GM19463 (cell line): ENCODE measurements at regions not wholly inside any gene's neighbourhood (a gene's known extent, or its start where the extent isn't known, plus 50 kb on each side); places are given as distances from the start of the nearest gene placed in this dataset.

Source experiments
- ATAC-seq: cut with Tn5 transposase; IDR thresholded peaks from one replicate; pipeline ENCODE4 v1.9.1; 2021; ENCODE audit warnings: mild to moderate bottlenecking, moderate library complexity; ENCODE audit not compliant: unreplicated experiment

DNA sequence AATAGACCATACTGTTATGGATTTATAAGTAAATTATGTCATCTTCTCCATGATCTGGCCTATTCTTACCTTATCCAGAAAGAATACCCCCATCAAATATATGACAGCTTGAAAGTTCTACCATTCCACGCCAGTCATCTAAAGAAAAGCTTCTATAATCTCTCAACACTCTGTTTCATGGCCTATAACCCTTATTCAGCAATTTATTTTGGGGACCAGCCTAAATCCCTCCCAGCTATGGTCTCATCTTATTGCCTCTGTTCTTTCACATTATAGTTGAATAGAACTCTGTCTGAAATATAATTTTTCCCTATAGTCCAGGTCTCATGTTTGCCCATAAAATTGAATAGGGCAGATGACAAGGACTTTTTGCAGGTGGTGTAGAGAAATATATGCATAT lies 2387.6 kb upstream of the WWC1 start:
- ATAC-seq, result no peak

DNA sequence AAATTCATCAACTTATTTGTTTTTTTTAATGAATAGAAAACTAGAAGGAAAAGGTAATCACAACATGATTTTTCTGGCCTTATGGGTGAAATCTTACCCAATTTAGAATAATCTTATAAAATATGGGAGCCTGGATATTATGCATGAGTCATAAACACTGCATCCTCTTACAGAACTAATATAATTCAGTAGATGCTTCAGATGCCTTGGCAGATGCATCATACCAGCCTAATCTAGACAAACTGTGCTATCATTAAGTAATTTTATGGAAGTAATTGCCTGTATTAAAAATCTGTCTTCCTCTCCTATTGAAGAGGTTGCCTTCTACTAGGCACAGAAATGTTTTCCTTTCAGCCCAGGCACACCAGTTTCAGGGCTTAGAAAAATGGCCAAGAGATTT lies 2384.6 kb upstream of the WWC1 start:
- no peak for ATAC-seq

DNA sequence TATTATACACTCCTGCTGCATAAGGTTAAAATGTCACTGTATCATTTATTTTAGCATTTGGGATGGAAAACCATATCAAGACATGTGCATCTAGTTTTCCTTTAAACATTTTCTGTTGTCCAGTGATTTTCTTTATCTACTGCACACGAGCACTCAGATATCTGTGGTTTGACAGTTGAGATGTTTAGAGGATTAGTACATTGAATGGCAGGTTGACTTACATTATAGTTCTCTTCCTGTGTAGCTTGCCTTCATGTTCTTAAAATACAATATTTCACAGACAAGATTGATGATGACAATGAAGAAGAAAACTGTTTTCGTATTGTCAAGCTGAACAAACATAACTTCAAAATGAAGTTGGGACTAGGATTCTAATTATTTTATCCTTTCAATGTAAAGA lies 2378.4 kb upstream of the WWC1 start:
- ATAC-seq, result no peak

DNA sequence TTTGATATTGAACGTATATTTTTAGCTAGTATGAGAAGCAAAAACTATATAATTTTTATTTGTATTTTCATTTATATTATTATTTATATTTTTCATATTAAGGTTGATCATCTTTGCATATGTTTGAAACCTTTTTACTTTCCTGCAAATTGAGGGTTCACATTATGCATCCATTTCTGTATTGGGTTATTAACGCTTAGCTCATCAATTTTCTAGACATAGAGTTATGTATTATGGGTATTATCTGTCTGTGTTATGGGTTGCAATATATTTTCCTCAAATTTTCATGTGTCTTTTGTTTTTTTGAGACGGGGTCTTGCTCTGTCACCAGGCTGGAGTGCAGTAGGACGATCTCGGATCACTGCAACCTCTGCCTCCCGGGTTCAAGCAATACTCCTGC lies 2377.0 kb upstream of the WWC1 start:
- ATAC-seq, result no peak

DNA sequence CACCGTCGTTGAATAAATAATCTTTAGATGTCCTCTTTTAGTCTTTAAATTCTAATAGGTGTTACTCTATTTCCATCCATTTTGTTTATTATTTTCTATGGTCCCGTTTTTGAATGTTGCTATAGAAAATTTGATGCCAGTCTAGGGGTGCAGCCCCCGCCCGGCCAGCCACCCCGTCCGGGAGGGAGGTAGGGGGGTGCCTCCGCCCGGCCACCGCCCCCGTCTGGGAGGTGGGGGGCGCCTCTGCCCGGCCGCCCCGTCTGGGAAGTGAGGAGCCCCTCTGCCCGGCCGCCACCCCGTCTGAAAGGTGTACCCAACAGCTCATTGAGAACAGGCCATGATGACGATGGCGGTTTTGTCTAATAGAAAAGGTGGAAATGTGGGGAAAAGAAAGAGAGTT lies 2372.2 kb upstream of the WWC1 start:
- ATAC-seq, result no peak

DNA sequence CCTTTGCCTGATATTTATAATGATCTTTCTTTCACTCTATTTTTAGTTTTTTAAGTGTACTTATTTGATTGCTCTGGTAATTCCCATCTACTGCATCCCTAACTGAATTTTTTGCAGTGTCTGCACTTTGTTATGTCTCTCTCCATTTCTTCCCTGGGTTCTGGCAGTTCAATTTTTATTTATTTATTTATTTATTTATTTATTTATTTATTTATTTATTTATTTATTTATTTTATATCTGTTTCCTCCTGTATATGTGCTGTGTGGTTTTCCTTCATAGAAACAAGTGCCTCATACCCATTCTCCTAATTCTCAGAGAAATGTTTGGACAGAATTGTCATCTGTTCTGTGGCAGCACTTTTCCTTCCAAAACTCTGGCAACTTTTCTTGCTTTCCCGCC lies 2370.8 kb upstream of the WWC1 start:
- ATAC-seq, result no peak

DNA sequence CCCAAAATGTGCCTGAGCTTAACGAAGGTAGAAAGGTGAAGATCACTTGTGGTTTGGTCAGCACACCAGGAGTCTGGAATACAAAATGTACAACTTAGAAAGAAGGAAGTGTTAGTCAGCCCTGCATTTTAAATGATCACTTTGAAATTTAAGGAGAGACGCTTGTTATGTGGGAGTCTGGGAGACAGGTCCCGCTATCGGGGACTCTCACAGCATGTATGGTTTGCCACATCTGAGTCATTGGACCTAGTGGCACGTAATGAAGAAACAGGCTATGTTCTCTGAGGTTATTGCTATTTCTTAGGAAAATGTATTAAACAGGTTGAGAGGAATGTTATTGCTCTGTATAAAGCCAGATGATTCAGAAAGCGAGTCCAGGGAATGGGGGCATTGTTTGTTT lies 2362.5 kb upstream of the WWC1 start:
- ATAC-seq, result no peak

DNA sequence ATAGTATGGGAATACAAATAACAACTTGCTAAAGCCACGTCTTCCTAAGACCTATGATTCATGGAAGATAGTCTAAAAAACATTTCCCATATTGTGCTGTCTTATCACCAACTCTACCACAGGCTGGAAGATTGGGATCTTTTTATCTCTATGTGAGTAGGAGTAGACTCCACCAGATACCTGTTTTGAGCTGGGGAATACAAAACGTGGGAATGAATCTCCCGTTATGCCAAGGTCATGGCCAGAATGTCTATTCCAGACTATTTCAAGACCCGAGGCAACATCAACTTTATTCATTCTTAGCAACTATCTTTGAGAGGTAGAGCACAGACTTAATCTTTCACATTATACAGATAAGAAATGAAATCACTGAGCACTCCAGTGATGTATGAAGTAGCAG lies 2350.9 kb upstream of the WWC1 start:
- no peak for ATAC-seq

DNA sequence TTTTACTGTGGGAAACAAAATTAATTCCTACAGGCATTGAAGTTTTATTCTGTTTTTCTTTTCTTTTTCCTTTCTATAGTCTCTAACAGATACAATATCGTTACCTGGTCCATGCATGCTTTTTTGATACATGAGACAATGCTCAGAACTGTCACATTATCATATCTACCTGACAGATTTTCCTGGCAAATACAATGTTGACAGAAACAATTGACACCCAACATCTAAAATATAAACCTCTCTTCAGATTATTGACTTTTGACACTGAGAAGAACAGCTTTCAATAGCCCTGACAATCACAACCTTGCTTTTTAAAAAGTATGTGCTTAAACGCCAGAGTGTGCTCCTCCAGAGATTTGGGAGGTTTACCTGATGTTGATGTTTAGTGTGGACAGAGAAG lies 2334.6 kb upstream of the WWC1 start:
- ATAC-seq, result no peak

DNA sequence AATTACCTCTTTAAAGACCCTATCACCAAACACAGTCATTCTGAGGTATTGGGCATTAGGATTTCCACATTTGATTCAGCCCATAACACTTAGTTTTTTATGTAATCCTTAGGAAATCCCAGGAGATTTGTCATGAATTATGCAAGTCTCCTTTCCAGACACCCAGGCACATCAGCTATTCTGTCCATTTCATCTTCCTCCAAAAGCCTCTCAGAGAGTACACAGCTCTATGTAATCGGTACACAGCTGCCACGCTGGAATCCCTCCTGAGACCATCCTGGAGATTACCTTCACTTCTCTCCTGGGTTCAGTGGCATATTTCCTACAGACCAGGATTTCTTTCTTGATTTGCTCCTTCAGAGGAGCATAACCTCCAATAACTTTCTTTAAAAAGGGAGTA lies 2309.8 kb upstream of the WWC1 start:
- ATAC-seq, result no peak

DNA sequence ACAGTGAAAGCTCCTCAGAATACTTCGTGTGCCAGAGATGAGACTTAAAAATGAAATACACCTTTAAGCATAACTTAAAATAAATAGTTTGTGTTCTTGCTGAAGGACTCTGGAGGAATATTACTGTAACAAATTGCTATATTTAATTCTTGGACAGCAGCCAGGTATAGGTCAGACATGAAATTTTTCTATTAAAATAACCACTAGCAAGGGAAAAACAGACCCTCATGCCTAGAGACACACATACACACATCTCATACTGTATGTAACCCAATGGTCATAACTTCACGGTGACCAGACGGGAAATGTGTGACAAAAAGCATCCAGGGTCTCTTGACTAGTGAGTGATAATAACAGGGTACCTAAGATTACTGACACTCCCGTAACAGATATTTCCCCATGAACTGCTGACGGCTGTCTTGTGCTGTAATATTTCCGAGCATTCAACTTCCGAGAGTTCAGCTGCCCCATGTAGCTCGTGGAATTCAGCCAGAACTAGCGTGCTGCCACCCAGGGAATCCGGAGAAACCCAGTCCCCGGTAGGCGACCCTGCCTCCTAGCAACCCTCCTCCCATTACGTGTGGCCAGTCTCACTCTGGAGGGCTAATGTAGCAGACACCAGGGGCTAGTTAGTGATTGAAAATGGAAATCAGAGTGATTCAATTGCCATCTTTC lies 2295.1 kb upstream of the WWC1 start:
- ATAC-seq, result no peak

DNA sequence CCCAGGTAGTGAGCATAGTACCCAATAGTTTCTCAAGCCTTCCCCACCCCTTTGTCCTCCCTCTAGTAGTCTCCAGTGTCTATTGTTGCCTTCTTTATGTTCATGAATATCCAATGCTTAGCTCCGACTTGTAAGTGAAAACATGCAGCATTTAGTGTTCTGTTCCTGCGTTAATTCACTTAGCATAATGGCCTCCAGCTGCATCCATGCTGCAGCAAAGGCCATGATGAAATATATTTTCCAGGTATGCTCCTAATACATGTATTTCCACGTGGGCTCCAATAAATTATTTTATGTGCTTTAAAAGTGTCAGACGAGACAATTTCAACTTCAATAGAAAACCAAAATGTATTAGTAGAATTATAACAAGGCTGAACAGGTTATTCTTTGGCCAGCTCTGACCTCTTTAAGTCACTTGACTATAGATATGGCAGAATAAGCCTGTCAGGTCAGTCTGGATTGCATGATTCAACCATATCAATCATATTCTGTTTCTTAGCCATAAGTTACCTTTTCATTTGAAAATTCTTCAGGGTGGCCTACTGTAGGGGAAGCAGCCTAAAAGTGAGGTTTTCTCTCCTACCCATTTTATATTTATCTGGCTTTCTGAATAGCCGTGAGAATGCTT lies 2291.6 kb upstream of the WWC1 start:
- no peak for ATAC-seq

DNA sequence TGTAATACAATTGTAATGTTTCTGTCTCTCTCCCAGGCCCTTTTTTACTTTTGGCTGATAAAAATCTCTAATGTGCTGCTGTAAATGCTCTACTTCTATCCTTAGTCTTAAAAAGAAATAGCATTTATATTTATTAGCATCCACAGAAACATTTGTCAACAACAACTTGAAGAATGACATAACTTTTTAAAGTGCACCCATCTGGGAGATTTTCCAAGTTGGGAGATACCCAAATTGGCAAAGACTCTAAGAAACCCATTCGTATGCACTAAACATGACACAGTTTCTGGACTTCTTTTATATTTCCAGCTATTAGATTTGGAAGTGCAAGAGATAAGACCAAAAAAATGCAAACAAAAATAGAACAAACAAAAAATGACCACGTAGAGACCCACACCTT lies 2287.4 kb upstream of the WWC1 start:
- ATAC-seq, result no peak

DNA sequence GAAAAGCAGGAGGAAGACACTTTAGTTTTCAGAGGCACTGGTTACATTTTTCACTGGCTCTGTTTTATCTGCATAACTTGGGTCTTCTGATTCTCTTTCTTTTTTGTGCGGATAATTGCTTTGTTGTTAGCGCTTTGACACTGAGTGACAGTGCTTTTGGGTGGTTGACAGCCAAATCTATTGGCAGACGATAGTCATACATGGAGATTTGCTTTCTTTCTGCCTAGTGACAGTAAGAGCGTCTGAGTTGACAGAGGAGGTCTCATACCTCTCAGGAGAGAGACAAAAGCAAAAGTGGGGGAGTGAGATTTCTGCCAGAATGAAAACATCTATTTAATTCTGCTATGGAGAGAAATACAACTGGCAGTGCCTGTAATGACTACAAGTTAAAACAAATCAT lies 2278.0 kb upstream of the WWC1 start:
- ATAC-seq, result no peak

DNA sequence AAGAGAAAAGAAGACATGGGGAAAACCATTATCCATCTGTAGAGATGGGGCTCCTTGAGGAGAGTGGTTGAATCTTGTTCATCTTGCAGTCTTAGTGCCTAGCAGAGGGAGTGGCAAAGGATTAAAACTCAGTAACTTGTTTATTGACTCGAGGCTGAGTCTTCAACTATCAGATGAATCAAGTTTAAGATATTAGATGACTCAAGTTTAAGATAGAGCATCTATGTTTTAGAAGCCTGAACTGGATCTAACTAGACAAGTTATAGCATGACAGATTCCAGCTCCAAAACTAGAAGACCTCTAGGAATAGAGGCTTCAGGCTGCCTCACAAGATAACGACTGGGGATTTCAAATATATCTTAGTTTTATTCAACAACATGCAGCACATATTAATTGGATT lies 2277.2 kb upstream of the WWC1 start:
- no peak for ATAC-seq

DNA sequence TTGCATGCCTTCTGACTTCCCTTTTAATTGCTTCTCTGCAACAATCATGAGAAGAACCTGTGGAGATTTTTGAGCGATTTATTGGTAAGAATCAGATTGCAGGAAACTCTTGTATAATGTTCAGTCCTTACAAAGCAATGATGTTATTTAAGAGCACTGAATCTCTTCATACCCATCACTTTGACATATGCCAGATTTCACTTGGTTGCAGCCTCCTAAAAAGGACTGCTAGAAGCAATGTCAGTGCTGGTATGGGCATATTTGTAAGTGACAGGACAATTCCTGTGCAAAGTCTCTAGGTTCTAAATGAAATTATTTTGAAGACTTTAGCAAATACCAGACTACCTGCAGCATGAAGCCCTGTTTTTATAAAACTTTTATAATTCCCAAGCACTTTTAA lies 2272.7 kb upstream of the WWC1 start:
- ATAC-seq, result no peak

DNA sequence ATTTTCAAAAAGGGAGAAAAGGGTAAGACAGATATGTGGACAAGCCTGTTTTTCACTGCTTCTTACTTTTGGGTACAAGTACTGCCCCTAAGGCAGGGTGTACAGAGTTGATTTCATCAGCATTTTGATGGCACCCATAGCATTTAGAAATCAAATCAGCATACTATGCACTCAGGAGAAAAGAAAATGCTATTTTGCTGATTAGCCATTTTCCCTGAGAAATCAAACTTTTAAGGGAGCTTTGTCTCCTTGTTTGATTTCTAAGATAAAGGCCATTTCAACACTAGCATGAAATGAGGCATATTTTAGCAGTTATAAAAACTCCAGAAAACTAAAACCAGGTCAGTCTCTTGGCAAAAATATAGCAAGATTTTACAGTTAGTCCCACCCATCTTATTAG lies 2269.4 kb upstream of the WWC1 start:
- no peak for ATAC-seq

DNA sequence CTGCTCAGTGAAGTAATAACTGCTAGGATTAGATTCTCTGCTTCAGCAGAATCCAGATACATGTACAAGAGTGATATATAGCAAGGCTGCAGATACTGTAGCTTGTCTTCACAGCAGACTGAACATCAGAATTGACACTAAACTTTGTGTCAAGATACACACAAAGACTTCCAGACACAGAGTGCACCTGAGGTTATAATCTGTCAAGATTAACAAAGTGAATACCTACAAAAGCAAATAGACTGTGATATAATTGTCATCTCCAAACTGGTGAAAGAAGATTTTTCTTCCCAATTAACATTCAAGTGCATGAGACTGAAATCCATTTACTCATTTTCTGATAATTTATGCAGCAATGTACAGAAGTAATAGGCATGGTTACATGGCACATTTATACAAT lies 2266.5 kb upstream of the WWC1 start:
- no peak for ATAC-seq

DNA sequence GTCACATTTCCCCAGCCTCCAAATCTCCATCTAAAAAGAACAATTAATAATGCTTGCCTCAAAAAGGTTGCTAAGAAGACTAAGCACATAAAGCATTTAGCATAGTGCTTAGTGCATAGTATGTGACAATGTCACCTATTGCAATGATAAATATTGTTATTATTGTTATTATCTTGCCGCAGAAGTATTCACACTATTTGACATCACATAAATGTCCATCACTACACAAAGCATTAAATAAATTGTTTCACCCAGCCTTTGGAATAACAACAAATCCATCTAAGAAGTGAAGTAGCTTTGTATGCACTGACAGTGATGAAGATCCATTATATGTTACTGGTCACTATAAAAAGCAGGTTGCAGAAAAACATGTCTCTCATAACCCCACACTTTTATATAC lies 2263.9 kb upstream of the WWC1 start:
- ATAC-seq, result no peak

DNA sequence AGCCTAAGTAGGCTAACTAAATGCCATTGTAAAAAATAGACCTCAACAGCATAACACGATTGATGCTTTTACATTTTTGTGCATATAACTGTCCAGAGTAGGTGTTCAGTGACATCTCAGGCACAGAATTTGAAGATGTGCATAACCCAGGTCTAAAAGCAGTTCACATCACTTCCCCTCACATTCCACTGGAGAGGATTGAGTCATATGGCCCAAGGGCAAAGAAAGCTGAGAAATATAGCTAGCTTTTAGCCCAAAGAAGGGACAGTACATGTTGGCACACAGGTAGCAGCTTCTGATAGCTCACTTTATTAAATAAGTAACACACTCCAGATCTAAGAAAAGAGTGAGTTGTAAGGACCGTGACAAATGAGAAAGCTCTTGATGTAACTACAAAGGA lies 2259.5 kb upstream of the WWC1 start:
- ATAC-seq, result no peak

DNA sequence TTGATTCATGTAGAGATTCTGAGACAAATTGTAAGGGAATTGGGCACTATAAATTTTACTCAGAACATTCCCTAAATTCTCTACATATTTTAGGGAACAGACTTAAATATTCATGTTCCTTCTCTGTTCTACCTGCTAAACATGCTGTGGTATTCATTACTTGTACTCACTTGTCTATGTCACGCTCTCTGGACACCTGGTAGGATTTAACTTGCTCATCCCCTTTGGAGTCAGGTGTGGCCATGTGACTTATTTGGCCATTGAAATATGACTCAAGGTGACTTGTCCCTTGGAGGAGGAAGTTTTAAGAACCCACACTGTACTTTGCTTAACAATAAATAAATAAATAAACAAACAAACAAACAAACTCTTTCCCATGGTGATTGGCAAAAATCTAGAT lies 2258.8 kb upstream of the WWC1 start:
- ATAC-seq, result no peak

DNA sequence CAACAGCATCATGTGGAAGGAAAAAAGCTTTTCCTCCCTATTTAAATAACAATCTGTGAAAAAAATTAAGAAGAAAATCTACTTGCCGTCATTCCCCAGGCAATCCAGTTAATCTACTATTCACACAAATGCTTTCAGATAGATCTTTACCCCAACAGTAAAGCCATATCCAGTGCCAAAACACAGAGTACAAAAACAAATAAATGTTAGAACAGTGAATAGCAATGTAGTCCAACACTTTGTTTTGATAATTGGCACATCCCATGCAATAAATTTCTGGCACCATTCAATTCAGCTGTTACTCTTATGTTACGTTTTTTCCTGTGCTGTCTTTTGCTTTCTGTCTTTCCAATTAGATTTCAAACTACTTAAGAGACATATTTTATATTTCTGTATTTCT lies 2245.5 kb upstream of the WWC1 start:
- no peak for ATAC-seq

DNA sequence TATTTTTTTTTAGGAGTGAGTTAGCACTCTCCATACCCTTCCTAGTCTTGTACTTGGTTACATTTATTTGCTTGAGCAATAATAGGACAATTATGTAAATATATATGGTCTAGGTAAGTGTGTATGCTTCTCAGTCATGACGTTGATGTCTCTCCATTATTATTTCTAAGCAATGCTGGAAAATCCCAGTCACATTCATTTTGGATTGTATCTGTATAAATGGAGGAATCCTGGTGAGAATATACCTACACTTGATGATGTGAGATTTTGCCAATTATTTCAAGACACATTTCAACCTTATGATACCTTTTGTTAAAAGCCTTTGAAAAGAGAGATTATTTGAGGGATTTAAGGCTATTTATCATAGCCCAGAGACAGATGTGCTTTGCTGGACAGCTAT lies 2244.5 kb upstream of the WWC1 start:
- no peak for ATAC-seq
